PC-3 (cell line): ENCODE measurements at regions not wholly inside any gene's neighbourhood (a gene's known extent, or its start where the extent isn't known, plus 50 kb on each side); places are given as distances from the start of the nearest gene placed in this dataset.

Experiments used
- EZH2 ChIP-seq: fragments of 300-600 bp; sonication (generic); IDR thresholded peaks from one replicate; pipeline ENCODE4 v1.6.1; 2017; ENCODE audit warnings: antibody characterized with exemption, mild to moderate bottlenecking, low read length; ENCODE audit not compliant: unreplicated experiment
- TF ChIP-seq, protein P1 (sequence below): fragments of 300-600 bp; sonication (generic); conservative IDR thresholded peaks from 2 replicates; pipeline ENCODE4 v1.5.1; 2017; ENCODE audit warnings: antibody characterized with exemption, low read depth, mild to moderate bottlenecking, low read length

DNA sequence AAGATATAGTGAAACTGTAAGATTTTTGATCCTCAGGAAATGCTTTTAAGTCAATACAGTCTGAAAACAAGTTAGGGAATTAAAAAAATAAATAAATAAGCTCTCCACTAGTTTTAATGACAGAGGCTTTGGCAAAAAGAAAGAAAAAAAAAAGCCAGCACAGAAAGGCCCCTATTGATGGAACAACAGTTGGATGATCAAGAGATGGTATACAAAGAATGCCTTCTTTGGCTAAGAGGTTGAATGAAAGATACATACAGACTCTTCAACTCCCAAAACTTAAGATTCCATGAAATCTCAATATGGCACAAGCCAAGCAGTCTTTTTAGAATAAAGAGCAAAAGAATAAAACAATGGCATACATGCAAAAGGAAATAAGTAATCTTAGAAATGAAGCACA, 64.0 kb upstream of the GALNT5 start:
- TF ChIP-seq EZH2 = no peak
- TF ChIP-seq, protein P1, sequence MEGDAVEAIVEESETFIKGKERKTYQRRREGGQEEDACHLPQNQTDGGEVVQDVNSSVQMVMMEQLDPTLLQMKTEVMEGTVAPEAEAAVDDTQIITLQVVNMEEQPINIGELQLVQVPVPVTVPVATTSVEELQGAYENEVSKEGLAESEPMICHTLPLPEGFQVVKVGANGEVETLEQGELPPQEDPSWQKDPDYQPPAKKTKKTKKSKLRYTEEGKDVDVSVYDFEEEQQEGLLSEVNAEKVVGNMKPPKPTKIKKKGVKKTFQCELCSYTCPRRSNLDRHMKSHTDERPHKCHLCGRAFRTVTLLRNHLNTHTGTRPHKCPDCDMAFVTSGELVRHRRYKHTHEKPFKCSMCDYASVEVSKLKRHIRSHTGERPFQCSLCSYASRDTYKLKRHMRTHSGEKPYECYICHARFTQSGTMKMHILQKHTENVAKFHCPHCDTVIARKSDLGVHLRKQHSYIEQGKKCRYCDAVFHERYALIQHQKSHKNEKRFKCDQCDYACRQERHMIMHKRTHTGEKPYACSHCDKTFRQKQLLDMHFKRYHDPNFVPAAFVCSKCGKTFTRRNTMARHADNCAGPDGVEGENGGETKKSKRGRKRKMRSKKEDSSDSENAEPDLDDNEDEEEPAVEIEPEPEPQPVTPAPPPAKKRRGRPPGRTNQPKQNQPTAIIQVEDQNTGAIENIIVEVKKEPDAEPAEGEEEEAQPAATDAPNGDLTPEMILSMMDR = no peak
